ENCODE measurements at regions not wholly inside any gene's neighbourhood (a gene's known extent, or its start where the extent isn't known, plus 50 kb on each side); places are given as distances from the start of the nearest gene placed in this dataset.

GRCh38 chr2:12804091-12804856 lies 87.5 kb downstream of the TRIB2 start:
- Histone ChIP-seq H2AFZ (ENCODE audit: low read depth, low read length) (no peak overlapping the region), H3K4me2 (ENCODE audit: insufficient read depth, low read length) (no peak overlapping the region), H4K20me1 (ENCODE audit: insufficient read depth, low read length) (no peaks in the 10 kb centered on the region), H3K4me3 (ENCODE audit: low read depth in 1 of 2, low read length in 2 of 2) (no peak overlapping the region), H3K9me3 (ENCODE audit: insufficient read depth, low read length, severe bottlenecking) (peaks cover 7% of the 10 kb centered on the region), H3K79me2 (ENCODE audit: insufficient read depth, low read length) (no peaks in the 10 kb centered on the region), H3K4me1 (ENCODE audit: insufficient read depth, low read length) (no peaks in the 10 kb centered on the region), H3K9ac (ENCODE audit: low read depth, low read length) (no peak overlapping the region), H3K36me3 (ENCODE audit: insufficient read depth, low read length) (no peaks in the 10 kb centered on the region), H3K27me3 (ENCODE audit: insufficient read depth, low read length, poor library complexity) (no peaks in the 10 kb centered on the region), H3K27ac (ENCODE audit: low read length) (no peak overlapping the region)
- ATAC-seq (ENCODE audit: insufficient read depth, low read depth) (no peak), DNase-seq (no peak)
- TF ChIP-seq CTCF (IDR thresholded peaks at IDR 0.05; ENCODE audit: borderline replicate concordance, extremely low read depth, low read length, poor library complexity, severe bottlenecking) (no peak), EZH2 (IDR thresholded peaks at IDR 0.05; ENCODE audit: borderline replicate concordance, low read depth, low read length, severe bottlenecking) (no peak)

- Histone ChIP-seq H3K4me1 (ENCODE audit: insufficient read depth, low read length) (no peaks in the 10 kb centered on the region), H3K27me3 (ENCODE audit: insufficient read depth, low read length, poor library complexity) (no peaks in the 10 kb centered on the region), H3K9ac (ENCODE audit: low read depth, low read length) (no peak overlapping the region), H3K79me2 (ENCODE audit: insufficient read depth, low read length) (no peaks in the 10 kb centered on the region), H3K9me3 (ENCODE audit: insufficient read depth, low read length, severe bottlenecking) (peaks cover 7% of the 10 kb centered on the region), H3K4me3 (ENCODE audit: low read depth in 1 of 2, low read length in 2 of 2) (no peak overlapping the region), H3K4me2 (ENCODE audit: insufficient read depth, low read length) (no peak overlapping the region), H2AFZ (ENCODE audit: low read depth, low read length) (no peak overlapping the region), H4K20me1 (ENCODE audit: insufficient read depth, low read length) (no peaks in the 10 kb centered on the region), H3K27ac (ENCODE audit: low read length) (no peak overlapping the region), H3K36me3 (ENCODE audit: insufficient read depth, low read length) (no peaks in the 10 kb centered on the region)
- no peak for ATAC-seq (ENCODE audit: insufficient read depth, low read depth)
- TF ChIP-seq EZH2 (IDR thresholded peaks at IDR 0.05; ENCODE audit: borderline replicate concordance, low read depth, low read length, severe bottlenecking) (no peak), CTCF (IDR thresholded peaks at IDR 0.05; ENCODE audit: borderline replicate concordance, extremely low read depth, low read length, poor library complexity, severe bottlenecking) (no peak)
- DNase-seq, result no peak
These were observed 88.3 kb downstream of the TRIB2 start for GRCh38 chr2:12805033-12805432.

- Histone ChIP-seq H2AFZ (ENCODE audit: low read depth, low read length) (no peak overlapping the region), H3K36me3 (ENCODE audit: insufficient read depth, low read length) (no peaks in the 10 kb centered on the region), H3K79me2 (ENCODE audit: insufficient read depth, low read length) (no peaks in the 10 kb centered on the region), H3K27me3 (ENCODE audit: insufficient read depth, low read length, poor library complexity) (no peaks in the 10 kb centered on the region), H3K9me3 (ENCODE audit: insufficient read depth, low read length, severe bottlenecking) (peaks cover 7% of the 10 kb centered on the region), H3K27ac (ENCODE audit: low read length) (no peak overlapping the region), H3K4me3 (ENCODE audit: low read depth in 1 of 2, low read length in 2 of 2) (no peak overlapping the region), H3K9ac (ENCODE audit: low read depth, low read length) (no peak overlapping the region), H3K4me1 (ENCODE audit: insufficient read depth, low read length) (no peaks in the 10 kb centered on the region), H3K4me2 (ENCODE audit: insufficient read depth, low read length) (no peak overlapping the region), H4K20me1 (ENCODE audit: insufficient read depth, low read length) (no peaks in the 10 kb centered on the region)
- TF ChIP-seq EZH2 (IDR thresholded peaks at IDR 0.05; ENCODE audit: borderline replicate concordance, low read depth, low read length, severe bottlenecking) (no peak), CTCF (IDR thresholded peaks at IDR 0.05; ENCODE audit: borderline replicate concordance, extremely low read depth, low read length, poor library complexity, severe bottlenecking) (no peak)
- ATAC-seq (ENCODE audit: insufficient read depth, low read depth) (no peak), DNase-seq (no peak)
These were observed 90.0 kb downstream of the TRIB2 start for GRCh38 chr2:12806549-12807242.
